GM23338 (cell line): ENCODE measurements at regions not wholly inside any gene's neighbourhood (a gene's known extent, or its start where the extent isn't known, plus 50 kb on each side); places are given as distances from the start of the nearest gene placed in this dataset.

Experiments used
- ATAC-seq: fragments of 200-7000 bp; cut with Tn5 transposase; 3 replicates; pipeline ENCODE4 v1.9.1; 2020
- DNase-seq: peaks from one replicate; pipeline ENCODE4 v3.0.0-alpha.2; 2015; ENCODE audit warnings: low spot score
- H2AFZ ChIP-seq: fragments of 200-600 bp; sonication (generic); 2 replicates; pipeline ENCODE4 v1.8.0; 2016; ENCODE audit warnings: antibody characterized with exemption, mild to moderate bottlenecking, moderate library complexity
- H3F3A ChIP-seq: fragments of 200-600 bp; sonication (generic); replicated peaks from 2 replicates; pipeline ENCODE4 v1.8.0; 2017; ENCODE audit warnings: antibody characterized with exemption, mixed run types, low read depth
- H3K27ac ChIP-seq: fragments of 200-600 bp; sonication (generic); 2 replicates; pipeline ENCODE4 v1.6.1; 2016; ENCODE audit warnings: low read depth
- H3K27me3 ChIP-seq: fragments of 200-600 bp; sonication (generic); 2 replicates; pipeline ENCODE4 v1.8.0; 2016; ENCODE audit warnings: mild to moderate bottlenecking, mixed run types, moderate library complexity; ENCODE audit not compliant: insufficient read depth
- H3K36me3 ChIP-seq: fragments of 200-600 bp; sonication (generic); 2 replicates; pipeline ENCODE4 v1.8.0; 2016; ENCODE audit warnings: mild to moderate bottlenecking; ENCODE audit not compliant: insufficient read depth
- H3K4me1 ChIP-seq: fragments of 200-600 bp; sonication (generic); 2 replicates; pipeline ENCODE4 v1.8.0; 2016; ENCODE audit warnings: mild to moderate bottlenecking, moderate library complexity; ENCODE audit not compliant: insufficient read depth
- H3K4me2 ChIP-seq: fragments of 200-600 bp; sonication (generic); 2 replicates; pipeline ENCODE4 v1.7.1; 2017; ENCODE audit warnings: mixed run types
- H3K4me3 ChIP-seq: fragments of 200-600 bp; sonication (generic); 2 replicates; pipeline ENCODE4 v1.6.1; 2016; ENCODE audit warnings: mixed run types
- H3K79me2 ChIP-seq: fragments of 200-600 bp; sonication (generic); replicated peaks from 2 replicates; pipeline ENCODE4 v1.8.0; 2017; ENCODE audit warnings: mild to moderate bottlenecking; ENCODE audit not compliant: insufficient read depth
- H3K9me2 ChIP-seq: fragments of 200-600 bp; sonication (generic); 2 replicates; pipeline ENCODE4 v1.8.0; 2017; ENCODE audit not compliant: insufficient read depth
- H4K20me1 ChIP-seq: fragments of 200-600 bp; sonication (generic); replicated peaks from 2 replicates; pipeline ENCODE4 v1.8.0; 2017; ENCODE audit warnings: mild to moderate bottlenecking; ENCODE audit not compliant: insufficient read depth
- H3K27ac Mint-ChIP-seq: 2 replicates; pipeline ENCODE4 v1.8.0; 2020; ENCODE audit warnings: inconsistent platforms, mild to moderate bottlenecking, moderate library complexity, mixed read lengths
- H3K27me3 Mint-ChIP-seq: 3 replicates; pipeline ENCODE4 v1.8.0; 2022; ENCODE audit warnings: low read depth, mild to moderate bottlenecking, moderate library complexity, mixed read lengths, inconsistent platforms; ENCODE audit not compliant: insufficient read depth, poor library complexity
- H3K36me3 Mint-ChIP-seq: 3 replicates; pipeline ENCODE4 v1.8.0; 2021; ENCODE audit warnings: low read depth, mild to moderate bottlenecking, inconsistent platforms, moderate library complexity, mixed read lengths
- H3K4me1 Mint-ChIP-seq: 3 replicates; pipeline ENCODE4 v1.8.0; 2020; ENCODE audit warnings: mild to moderate bottlenecking, inconsistent platforms, mixed read lengths
- H3K4me3 Mint-ChIP-seq: 3 replicates; pipeline ENCODE4 v1.8.0; 2021; ENCODE audit warnings: moderate library complexity, mild to moderate bottlenecking, inconsistent platforms, mixed read lengths
- H3K9me3 Mint-ChIP-seq: 3 replicates; pipeline ENCODE4 v1.8.0; 2020; ENCODE audit warnings: moderate library complexity, mild to moderate bottlenecking, inconsistent platforms, mixed read lengths
- CREB1 ChIP-seq: fragments of 250-450 bp; sonication (Bioruptor Pico); IDR thresholded peaks from 2 replicates; pipeline ENCODE4 v1.5.0; 2020; ENCODE audit warnings: low read depth, mild to moderate bottlenecking, moderate library complexity
- CTCF ChIP-seq, 2 experiments: fragments of 200-600 bp in 1 of 2; sonication (generic) in 1 of 2; conservative IDR thresholded peaks; 2 replicates each; pipeline versions ENCODE4 v1.5.1 to v1.6.1; 2016 to 2017; ENCODE audit warnings: antibody characterized with exemption in 2 of 2, low read depth in 2 of 2, mild to moderate bottlenecking in 2 of 2, moderate library complexity in 1 of 2
- EZH2 ChIP-seq: fragments of 200-600 bp; sonication (generic); IDR thresholded peaks from one replicate; pipeline ENCODE4 v1.8.0; 2017; ENCODE audit warnings: antibody characterized with exemption, mild to moderate bottlenecking, low read depth; ENCODE audit not compliant: unreplicated experiment
- EZH2phosphoT487 ChIP-seq: fragments of 200-600 bp; sonication (generic); IDR thresholded peaks from one replicate; pipeline ENCODE4 v1.8.1; 2018; ENCODE audit warnings: antibody characterized with exemption; ENCODE audit not compliant: unreplicated experiment
- JUNB ChIP-seq: IDR thresholded peaks from one replicate; pipeline ENCODE4 v1.6.1; 2016; ENCODE audit warnings: antibody characterized with exemption; ENCODE audit not compliant: unreplicated experiment
- NANOG ChIP-seq: IDR thresholded peaks from 2 replicates; pipeline ENCODE4 v1.6.1; 2016; ENCODE audit warnings: antibody characterized with exemption, borderline replicate concordance
- POLR2AphosphoS5 ChIP-seq: IDR thresholded peaks from 2 replicates; pipeline ENCODE4 v1.6.1; 2016; ENCODE audit warnings: antibody characterized with exemption, low read depth
- STAT1 ChIP-seq: IDR thresholded peaks from one replicate; pipeline ENCODE4 v1.6.1; 2016; ENCODE audit warnings: antibody characterized with exemption; ENCODE audit not compliant: unreplicated experiment
- ZNF114 ChIP-seq: fragments of 250-450 bp; sonication (Bioruptor Pico); IDR thresholded peaks from 2 replicates; pipeline ENCODE4 v1.5.0; 2020; ENCODE audit warnings: mild to moderate bottlenecking, moderate library complexity
- ZNF331 ChIP-seq: fragments of 250-450 bp; sonication (Bioruptor Pico); IDR thresholded peaks from 2 replicates; pipeline ENCODE4 v1.5.0; 2020; ENCODE audit warnings: low read depth, mild to moderate bottlenecking, moderate library complexity
- TF ChIP-seq, protein P1 (sequence below): fragments of 250-450 bp; sonication (Bioruptor Pico); IDR thresholded peaks from 2 replicates; pipeline ENCODE4 v1.5.0; 2020; ENCODE audit warnings: mild to moderate bottlenecking, moderate library complexity
- TF ChIP-seq, protein P2 (sequence below): IDR thresholded peaks from 2 replicates; pipeline ENCODE4 v1.6.1; 2016; ENCODE audit warnings: antibody characterized with exemption
- TF ChIP-seq, protein P3 (sequence below): IDR thresholded peaks from one replicate; pipeline ENCODE4 v1.6.1; 2018; ENCODE audit warnings: antibody characterized with exemption; ENCODE audit not compliant: unreplicated experiment

DNA sequence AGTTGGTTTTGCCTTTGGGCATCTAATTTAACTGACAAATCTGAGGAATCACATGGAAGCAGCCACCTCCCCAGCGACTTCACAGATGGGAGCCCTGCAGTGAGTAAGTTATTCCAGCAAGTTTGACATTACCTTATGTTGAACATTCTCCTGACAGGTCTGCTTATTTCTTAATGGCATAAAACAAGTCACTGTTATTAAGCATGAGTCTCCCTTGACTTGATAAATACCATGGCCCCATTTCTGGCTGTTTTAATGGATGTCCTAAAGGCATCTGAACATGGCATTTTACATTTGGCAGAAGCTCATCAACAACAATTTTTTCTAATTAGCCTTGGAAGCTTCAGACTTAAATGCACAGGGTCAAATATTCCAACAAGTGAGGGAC lies 92.6 kb upstream of the CREB1 start:
- no peak overlapping the region for H3K27ac Mint-ChIP-seq
- no peaks in the 10 kb centered on the region for H3K4me1 ChIP-seq

More for the DNA sequence above, 92.6 kb upstream of the CREB1 start:
- Histone ChIP-seq H3K79me2 (no peaks in the 10 kb centered on the region), H3K4me3 (no peak overlapping the region), H3F3A (no peaks in the 10 kb centered on the region), H3K27ac (no peak overlapping the region), H3K36me3 (0 out of 2 replicates have a peak, but pooled peaks cover 4% of the 10 kb centered on the region), H4K20me1 (no peaks in the 10 kb centered on the region), H3K9me2 (peaks cover 9% of the 10 kb centered on the region), H3K4me2 (no peak overlapping the region), H2AFZ (no peak overlapping the region), H3K27me3 (no peaks in the 10 kb centered on the region)
- DNase-seq: no peak
- no peaks in the 10 kb centered on the region for H3K4me1 Mint-ChIP-seq
- H3K4me3 Mint-ChIP-seq: no peak overlapping the region
- no peak for TF ChIP-seq CTCF (conservative IDR thresholded peaks at IDR 0.05; ENCODE audit: low read depth in 2 of 2)
- TF ChIP-seq CREB1: no peak
- TF ChIP-seq NANOG: no peak
- TF ChIP-seq, protein P1, sequence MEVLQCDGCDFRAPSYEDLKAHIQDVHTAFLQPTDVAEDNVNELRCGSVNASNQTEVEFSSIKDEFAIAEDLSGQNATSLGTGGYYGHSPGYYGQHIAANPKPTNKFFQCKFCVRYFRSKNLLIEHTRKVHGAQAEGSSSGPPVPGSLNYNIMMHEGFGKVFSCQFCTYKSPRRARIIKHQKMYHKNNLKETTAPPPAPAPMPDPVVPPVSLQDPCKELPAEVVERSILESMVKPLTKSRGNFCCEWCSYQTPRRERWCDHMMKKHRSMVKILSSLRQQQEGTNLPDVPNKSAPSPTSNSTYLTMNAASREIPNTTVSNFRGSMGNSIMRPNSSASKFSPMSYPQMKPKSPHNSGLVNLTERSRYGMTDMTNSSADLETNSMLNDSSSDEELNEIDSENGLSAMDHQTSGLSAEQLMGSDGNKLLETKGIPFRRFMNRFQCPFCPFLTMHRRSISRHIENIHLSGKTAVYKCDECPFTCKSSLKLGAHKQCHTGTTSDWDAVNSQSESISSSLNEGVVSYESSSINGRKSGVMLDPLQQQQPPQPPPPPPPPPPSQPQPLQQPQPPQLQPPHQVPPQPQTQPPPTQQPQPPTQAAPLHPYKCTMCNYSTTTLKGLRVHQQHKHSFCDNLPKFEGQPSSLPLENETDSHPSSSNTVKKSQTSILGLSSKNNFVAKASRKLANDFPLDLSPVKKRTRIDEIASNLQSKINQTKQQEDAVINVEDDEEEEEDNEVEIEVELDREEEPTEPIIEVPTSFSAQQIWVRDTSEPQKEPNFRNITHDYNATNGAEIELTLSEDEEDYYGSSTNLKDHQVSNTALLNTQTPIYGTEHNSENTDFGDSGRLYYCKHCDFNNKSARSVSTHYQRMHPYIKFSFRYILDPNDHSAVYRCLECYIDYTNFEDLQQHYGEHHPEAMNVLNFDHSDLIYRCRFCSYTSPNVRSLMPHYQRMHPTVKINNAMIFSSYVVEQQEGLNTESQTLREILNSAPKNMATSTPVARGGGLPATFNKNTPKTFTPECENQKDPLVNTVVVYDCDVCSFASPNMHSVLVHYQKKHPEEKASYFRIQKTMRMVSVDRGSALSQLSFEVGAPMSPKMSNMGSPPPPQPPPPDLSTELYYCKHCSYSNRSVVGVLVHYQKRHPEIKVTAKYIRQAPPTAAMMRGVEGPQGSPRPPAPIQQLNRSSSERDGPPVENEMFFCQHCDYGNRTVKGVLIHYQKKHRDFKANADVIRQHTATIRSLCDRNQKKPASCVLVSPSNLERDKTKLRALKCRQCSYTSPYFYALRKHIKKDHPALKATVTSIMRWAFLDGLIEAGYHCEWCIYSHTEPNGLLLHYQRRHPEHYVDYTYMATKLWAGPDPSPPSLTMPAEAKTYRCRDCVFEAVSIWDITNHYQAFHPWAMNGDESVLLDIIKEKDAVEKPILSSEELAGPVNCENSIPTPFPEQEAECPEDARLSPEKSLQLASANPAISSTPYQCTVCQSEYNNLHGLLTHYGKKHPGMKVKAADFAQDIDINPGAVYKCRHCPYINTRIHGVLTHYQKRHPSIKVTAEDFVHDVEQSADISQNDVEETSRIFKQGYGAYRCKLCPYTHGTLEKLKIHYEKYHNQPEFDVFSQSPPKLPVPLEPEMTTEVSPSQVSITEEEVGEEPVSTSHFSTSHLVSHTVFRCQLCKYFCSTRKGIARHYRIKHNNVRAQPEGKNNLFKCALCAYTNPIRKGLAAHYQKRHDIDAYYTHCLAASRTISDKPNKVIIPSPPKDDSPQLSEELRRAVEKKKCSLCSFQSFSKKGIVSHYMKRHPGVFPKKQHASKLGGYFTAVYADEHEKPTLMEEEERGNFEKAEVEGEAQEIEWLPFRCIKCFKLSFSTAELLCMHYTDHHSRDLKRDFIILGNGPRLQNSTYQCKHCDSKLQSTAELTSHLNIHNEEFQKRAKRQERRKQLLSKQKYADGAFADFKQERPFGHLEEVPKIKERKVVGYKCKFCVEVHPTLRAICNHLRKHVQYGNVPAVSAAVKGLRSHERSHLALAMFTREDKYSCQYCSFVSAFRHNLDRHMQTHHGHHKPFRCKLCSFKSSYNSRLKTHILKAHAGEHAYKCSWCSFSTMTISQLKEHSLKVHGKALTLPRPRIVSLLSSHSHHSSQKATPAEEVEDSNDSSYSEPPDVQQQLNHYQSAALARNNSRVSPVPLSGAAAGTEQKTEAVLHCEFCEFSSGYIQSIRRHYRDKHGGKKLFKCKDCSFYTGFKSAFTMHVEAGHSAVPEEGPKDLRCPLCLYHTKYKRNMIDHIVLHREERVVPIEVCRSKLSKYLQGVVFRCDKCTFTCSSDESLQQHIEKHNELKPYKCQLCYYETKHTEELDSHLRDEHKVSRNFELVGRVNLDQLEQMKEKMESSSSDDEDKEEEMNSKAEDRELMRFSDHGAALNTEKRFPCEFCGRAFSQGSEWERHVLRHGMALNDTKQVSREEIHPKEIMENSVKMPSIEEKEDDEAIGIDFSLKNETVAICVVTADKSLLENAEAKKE (CRISPR knock-in tag): no peak
- no peak for TF ChIP-seq ZNF331 (CRISPR knock-in tag)
- TF ChIP-seq, protein P2, sequence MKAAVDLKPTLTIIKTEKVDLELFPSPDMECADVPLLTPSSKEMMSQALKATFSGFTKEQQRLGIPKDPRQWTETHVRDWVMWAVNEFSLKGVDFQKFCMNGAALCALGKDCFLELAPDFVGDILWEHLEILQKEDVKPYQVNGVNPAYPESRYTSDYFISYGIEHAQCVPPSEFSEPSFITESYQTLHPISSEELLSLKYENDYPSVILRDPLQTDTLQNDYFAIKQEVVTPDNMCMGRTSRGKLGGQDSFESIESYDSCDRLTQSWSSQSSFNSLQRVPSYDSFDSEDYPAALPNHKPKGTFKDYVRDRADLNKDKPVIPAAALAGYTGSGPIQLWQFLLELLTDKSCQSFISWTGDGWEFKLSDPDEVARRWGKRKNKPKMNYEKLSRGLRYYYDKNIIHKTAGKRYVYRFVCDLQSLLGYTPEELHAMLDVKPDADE: no peak
- no peak for TF ChIP-seq JUNB
- TF ChIP-seq ZNF114 (CRISPR knock-in tag): no peak
- TF ChIP-seq EZH2phosphoT487: no peak
- no peak for TF ChIP-seq POLR2AphosphoS5
- no peak for TF ChIP-seq STAT1
- TF ChIP-seq EZH2: no peak
- TF ChIP-seq, protein P3, sequence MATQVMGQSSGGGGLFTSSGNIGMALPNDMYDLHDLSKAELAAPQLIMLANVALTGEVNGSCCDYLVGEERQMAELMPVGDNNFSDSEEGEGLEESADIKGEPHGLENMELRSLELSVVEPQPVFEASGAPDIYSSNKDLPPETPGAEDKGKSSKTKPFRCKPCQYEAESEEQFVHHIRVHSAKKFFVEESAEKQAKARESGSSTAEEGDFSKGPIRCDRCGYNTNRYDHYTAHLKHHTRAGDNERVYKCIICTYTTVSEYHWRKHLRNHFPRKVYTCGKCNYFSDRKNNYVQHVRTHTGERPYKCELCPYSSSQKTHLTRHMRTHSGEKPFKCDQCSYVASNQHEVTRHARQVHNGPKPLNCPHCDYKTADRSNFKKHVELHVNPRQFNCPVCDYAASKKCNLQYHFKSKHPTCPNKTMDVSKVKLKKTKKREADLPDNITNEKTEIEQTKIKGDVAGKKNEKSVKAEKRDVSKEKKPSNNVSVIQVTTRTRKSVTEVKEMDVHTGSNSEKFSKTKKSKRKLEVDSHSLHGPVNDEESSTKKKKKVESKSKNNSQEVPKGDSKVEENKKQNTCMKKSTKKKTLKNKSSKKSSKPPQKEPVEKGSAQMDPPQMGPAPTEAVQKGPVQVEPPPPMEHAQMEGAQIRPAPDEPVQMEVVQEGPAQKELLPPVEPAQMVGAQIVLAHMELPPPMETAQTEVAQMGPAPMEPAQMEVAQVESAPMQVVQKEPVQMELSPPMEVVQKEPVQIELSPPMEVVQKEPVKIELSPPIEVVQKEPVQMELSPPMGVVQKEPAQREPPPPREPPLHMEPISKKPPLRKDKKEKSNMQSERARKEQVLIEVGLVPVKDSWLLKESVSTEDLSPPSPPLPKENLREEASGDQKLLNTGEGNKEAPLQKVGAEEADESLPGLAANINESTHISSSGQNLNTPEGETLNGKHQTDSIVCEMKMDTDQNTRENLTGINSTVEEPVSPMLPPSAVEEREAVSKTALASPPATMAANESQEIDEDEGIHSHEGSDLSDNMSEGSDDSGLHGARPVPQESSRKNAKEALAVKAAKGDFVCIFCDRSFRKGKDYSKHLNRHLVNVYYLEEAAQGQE: no peak
- no peaks in the 10 kb centered on the region for H3K36me3 Mint-ChIP-seq
- no peaks in the 10 kb centered on the region for H3K9me3 Mint-ChIP-seq
- H3K27me3 Mint-ChIP-seq: peaks cover 4% of the 10 kb centered on the region
- ATAC-seq: no peak
